Lower lobe of right lung (tissue), 2 donors: ENCODE measurements at regions not wholly inside any gene's neighbourhood (a gene's known extent, or its start where the extent isn't known, plus 50 kb on each side); places are given as distances from the start of the nearest gene placed in this dataset.
"Not testable (repeated sequence)": the region's sequence is repeated elsewhere in the genome, so short reads cannot be mapped to it uniquely, and the experiment has no call there.

Experiments used
- ATAC-seq, 2 donors: fragments of 200-7000 bp; cut with Tn5 transposase; one replicate each; pipeline ENCODE4 v1.9.1; 2020 to 2022; ENCODE audit warnings: mild to moderate bottlenecking in 2 of 2, moderate library complexity in 2 of 2
- DNase-seq: peaks from one replicate; pipeline ENCODE4 v3.0.0-alpha.2; 2020
- H3K27ac ChIP-seq: fragments of 200-600 bp; one replicate; pipeline ENCODE4 v1.8.0; 2022
- H3K27me3 ChIP-seq: fragments of 200-600 bp; one replicate; pipeline ENCODE4 v1.8.0; 2022; ENCODE audit warnings: low read depth
- H3K36me3 ChIP-seq: fragments of 200-600 bp; one replicate; pipeline ENCODE4 v1.8.0; 2022; ENCODE audit warnings: mild to moderate bottlenecking
- H3K4me1 ChIP-seq: fragments of 200-600 bp; one replicate; pipeline ENCODE4 v1.8.0; 2022
- H3K4me3 ChIP-seq: fragments of 200-600 bp; one replicate; pipeline ENCODE4 v1.8.0; 2022; ENCODE audit warnings: mild to moderate bottlenecking
- H3K9me3 ChIP-seq: fragments of 200-600 bp; one replicate; pipeline ENCODE4 v1.8.0; 2022
- intact Hi-C: fragments of 100-400 bp; cut with DNase I; formaldehyde crosslinking; loops from one replicate; pipeline ENCODE4 v1.11.0; 2022
- donor health status: DM: no; HTN: yes; CAD: no; lungs with severe emphysema.

DNA sequence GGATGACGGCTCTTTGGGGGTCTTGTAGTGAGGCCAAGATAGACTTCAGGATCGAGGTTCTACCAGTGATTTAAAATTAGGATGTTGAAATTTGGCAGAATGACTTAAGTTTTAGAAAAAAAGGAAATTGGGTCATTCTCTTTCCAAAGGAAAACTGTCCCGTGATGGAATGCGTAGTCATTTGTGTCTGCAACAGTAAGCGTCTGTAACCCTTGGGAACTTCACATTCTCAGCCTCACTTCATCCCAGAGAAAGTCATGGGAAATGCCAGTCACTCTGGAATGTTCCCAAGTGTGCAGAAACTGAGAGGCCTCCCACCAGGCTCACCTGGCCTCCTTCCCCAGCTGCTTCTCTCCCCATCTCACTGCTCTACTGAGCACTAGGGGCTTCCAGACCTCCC is 5441.4 kb upstream of the TPTE start:
- H3K36me3 ChIP-seq, H3K9me3 ChIP-seq, H3K4me1 ChIP-seq, DNase-seq, H3K4me3 ChIP-seq, H3K27me3 ChIP-seq, H3K27ac ChIP-seq, intact Hi-C loops: not testable (repeated sequence)
- ATAC-seq: peak; percentile 48

DNA sequence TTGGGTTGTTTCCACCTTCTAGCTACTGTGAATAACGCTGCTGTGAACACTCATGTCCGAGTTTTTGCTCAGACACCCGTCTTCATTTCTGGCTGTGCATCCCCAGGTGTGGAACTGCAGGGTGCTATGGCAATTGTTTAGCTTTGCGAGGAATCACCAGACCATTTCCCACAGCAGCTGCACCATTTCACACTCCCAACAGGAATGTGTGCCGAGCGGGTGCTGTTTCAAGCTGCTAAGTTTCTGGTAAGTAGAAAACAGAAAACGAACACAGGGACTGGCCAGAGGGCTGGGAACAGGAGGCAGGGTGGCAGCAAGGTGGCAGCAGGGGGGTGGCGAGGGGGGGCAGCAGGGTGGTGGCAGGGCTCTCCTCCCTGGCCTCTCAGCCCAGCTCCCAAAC is 5437.1 kb upstream of the TPTE start:
- H3K4me3 ChIP-seq, H3K27me3 ChIP-seq, H3K4me1 ChIP-seq, H3K27ac ChIP-seq, DNase-seq, H3K36me3 ChIP-seq, ATAC-seq, intact Hi-C loops, H3K9me3 ChIP-seq: not testable (repeated sequence)

DNA sequence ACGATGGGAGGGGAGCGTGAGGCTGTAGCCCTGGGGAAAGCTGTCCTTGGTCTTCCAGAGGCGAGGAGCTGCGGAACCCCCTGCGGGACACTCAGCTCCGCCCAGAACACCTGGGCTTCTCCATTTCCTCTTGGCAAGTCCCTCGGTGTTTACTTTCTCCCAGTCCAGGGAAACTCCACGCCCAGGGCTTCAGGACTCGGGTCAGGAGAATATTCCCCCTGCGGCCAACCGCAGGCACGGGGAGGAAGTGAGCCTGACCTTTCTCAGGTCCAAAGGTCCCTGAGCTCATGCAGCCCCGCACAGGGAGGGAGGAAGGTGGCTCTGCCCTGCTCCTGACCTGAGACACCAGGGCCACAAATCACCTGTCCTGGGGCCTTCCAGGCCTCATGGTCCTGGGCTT is 5435.9 kb upstream of the TPTE start:
- H3K36me3 ChIP-seq, H3K4me1 ChIP-seq, DNase-seq, H3K27ac ChIP-seq, H3K27me3 ChIP-seq, ATAC-seq, H3K9me3 ChIP-seq, intact Hi-C loops, H3K4me3 ChIP-seq: not testable (repeated sequence)

DNA sequence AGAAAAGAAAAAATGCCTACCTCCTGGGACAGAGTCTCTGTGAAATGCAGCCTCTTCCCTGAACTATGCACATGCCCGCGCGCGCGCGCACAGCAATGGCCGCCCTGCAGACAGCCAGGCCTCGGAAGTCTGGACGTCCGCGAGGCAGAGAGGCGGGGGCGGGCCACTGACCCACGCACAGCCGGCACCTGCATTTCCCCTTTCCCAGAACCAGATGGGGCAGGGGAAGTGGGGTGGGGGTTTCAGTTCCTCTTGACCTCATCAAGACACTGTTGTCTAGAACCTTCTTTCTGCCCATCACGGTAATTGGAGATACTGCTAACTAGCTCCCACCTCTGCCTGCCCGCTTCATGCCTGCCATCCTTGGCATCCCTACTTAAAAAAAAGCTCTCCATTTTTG is 5435.0 kb upstream of the TPTE start:
- H3K27ac ChIP-seq, H3K27me3 ChIP-seq, H3K4me1 ChIP-seq, H3K9me3 ChIP-seq, H3K4me3 ChIP-seq, H3K36me3 ChIP-seq, intact Hi-C loops: not testable (repeated sequence)
- DNase-seq (peak; percentile 57), ATAC-seq (peak; percentile 57 to 81)

DNA sequence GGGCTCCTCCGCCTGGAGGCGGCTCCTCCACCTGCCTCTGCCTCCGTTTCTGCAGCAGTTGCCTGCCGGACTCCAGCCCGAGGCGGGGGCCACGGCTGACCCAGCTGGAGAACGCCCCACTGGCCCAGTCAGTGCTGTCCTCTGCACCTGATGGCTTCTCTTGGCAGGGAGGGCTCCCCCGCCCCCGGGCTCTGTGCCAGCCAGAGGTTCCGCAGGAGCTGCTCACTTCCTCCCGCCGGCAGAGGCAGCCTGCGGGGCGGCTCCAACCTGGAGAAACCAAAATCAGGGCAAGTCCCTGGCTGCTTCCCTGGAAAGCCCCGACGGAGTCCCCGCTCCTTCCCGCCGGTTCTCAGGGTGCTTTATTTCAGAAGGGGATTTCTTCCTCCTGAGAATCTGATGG is 5432.6 kb upstream of the TPTE start:
- intact Hi-C loops, H3K36me3 ChIP-seq, H3K27me3 ChIP-seq, H3K9me3 ChIP-seq, DNase-seq, H3K4me1 ChIP-seq, H3K4me3 ChIP-seq, H3K27ac ChIP-seq: not testable (repeated sequence)
- peak; percentile 63 to 69 for ATAC-seq

DNA sequence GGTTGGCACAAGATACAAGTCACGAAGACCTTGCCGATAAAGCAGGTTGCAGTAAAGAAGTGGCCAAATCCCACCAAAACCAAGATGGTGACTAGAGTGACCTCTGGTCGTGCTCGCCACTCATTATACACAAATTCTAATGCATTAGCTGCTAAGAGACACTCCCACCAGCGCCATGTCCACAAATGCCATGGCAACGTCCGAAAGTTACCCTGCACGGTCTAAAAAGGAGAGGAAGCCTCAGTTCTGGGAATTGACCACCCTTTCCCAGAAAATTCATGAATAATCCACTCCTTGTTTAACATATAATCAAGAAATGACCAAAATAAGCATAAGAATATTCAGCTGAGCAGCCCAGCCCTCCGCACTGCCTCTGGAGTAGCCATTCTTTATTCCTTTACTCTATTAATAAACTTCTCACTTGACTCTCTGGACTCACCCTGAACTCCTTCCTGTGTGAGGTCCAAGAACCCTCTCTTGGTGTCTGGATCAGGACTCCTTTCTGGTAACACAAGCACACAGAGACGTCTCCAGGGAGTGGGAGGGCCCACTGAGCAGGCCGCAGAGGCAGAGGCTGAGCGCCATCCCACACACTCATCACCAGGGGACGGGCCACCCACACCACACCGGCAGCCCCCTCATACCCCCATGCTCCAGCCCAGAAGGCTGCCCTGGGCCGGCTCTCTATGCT is 5431.8 kb upstream of the TPTE start:
- DNase-seq, intact Hi-C loops, H3K4me1 ChIP-seq, H3K27me3 ChIP-seq, H3K27ac ChIP-seq, H3K4me3 ChIP-seq, H3K9me3 ChIP-seq, H3K36me3 ChIP-seq: not testable (repeated sequence)
- ATAC-seq: peak in 1 of 2 donors; percentile 22

DNA sequence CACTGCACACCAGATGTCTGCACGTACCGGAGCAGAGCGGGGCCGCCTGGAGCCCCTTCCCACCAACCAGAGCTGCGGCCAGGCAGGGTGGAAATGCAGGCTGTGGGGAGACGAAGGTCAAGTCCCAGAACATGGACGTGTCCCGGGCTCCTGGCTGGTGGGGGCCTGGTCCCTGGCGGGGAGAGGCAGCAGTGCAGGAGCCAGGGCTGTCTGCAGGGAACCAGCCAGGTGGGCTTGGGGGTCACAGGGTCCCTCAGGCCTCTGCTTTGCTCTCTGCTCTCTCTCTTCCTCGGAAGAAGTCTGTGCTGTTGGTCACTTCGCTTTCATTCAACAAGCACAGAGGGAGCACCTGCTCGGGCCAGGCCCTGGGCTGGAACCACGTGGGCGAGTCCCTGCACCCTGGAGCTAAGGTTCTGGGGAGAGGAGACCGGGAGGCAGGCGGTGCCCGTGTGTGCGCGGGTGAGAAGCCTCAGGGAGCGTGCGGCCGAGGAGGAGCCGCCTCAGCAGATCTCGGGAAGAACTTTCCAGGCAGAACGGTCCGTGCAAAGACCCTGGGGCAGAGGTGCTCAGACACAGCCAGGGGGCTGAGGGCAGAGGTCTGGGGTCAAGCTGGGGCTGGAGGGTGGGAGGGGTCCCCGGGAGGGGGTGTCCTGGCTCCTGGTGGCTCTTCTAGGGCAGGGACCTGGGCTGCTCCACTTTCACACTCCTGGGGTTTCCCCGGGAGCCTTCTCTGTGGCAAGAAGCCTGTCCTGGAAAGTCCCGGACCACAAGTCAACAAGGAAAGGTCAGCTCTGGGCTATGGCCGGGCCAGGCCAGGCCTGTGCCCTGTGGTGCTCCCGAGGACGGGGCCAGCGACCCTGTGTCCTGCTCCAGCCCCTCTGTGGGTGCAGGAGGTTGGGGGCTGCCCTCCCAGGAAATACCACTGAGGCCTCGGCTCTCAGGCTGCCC is 5431.0 kb upstream of the TPTE start:
- ATAC-seq, H3K9me3 ChIP-seq, intact Hi-C loops, H3K4me1 ChIP-seq, H3K27ac ChIP-seq, H3K4me3 ChIP-seq, H3K36me3 ChIP-seq, DNase-seq, H3K27me3 ChIP-seq: not testable (repeated sequence)

DNA sequence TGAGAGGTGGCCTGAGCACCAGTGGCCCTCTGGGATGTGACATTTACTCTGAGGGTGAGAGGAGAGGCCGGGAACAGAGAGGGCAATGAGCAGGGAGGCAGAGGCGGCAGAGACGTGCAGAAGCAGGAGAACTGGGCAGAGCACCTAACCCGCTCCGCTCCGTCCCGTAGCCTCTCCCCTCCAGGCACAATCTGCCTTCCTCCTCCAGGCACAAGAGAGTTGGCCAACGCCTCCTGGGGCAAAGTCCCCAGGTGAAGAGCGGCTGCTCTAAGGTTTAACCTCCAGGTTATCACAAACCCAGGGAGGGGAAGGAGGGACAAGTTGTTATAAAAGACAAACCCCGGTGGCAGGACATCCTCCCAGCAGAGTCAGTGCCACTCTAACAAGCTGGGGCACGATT is 5430.1 kb upstream of the TPTE start:
- H3K4me3 ChIP-seq, ATAC-seq, DNase-seq, H3K9me3 ChIP-seq, H3K27ac ChIP-seq, H3K27me3 ChIP-seq, intact Hi-C loops, H3K4me1 ChIP-seq, H3K36me3 ChIP-seq: not testable (repeated sequence)

DNA sequence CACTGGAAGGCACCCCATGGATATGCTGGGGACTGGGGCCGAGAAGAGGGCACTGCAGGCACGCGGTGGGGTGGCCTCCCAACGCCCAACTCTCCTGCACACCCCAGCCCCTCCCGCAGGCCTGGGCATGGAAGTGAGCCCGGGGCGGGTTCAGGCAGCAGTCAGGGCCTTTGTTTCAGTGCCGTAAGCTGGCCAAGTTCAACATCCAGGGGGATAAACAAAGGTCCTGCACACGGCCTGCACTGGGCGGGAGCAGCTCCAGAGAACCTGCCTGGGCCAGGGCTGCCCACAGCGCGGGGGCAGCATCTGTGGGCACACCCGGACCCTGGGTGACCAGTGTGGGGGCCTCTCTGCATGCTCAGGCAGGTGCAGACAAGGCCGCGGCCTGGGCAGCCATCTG is 5425.8 kb upstream of the TPTE start:
- H3K27ac ChIP-seq, H3K36me3 ChIP-seq, intact Hi-C loops: not testable (repeated sequence)

DNA sequence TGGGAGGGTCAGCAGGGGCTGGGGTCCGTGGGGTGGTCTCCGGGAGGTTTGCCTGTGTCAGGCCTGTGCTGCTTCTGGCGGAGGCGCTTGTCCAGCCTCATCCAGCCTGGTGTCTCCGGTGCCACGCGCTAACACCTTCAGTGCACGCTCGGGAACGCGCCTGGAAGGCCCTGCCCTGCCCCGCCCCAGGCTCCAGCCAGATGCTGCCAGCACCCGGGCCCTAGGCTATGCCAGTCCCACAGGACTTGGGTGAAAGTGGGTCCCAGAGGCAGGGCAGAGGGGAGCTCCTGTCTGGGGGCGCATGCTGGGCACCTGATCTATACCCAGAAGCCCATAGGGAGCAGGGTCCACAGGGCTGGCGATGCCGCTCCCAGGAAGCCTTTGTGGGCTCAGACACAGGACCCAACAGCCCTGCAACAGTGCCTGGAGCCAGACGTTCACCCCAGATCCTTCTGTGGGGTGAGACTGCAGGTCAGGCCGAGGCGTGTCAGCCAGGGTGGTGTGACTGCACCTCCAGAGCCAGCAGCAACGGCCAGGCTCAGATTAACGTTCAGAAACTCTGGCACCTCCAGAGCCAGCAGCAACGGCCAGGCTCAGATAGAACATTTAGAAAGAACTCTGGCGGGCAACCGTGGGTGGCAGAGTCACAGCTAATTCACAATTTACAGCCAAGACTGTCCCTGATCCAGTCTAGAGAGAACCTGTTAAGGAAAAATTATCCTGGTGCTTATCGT is 5423.2 kb upstream of the TPTE start:
- ATAC-seq, H3K27ac ChIP-seq, H3K9me3 ChIP-seq, DNase-seq, H3K36me3 ChIP-seq, H3K27me3 ChIP-seq, H3K4me3 ChIP-seq, H3K4me1 ChIP-seq, intact Hi-C loops: not testable (repeated sequence)

More for the DNA sequence above, 5425.8 kb upstream of the TPTE start:
- not testable (repeated sequence) for DNase-seq, H3K27me3 ChIP-seq, H3K4me1 ChIP-seq, H3K9me3 ChIP-seq, H3K4me3 ChIP-seq
- peak in 1 of 2 donors; percentile 25 for ATAC-seq

DNA sequence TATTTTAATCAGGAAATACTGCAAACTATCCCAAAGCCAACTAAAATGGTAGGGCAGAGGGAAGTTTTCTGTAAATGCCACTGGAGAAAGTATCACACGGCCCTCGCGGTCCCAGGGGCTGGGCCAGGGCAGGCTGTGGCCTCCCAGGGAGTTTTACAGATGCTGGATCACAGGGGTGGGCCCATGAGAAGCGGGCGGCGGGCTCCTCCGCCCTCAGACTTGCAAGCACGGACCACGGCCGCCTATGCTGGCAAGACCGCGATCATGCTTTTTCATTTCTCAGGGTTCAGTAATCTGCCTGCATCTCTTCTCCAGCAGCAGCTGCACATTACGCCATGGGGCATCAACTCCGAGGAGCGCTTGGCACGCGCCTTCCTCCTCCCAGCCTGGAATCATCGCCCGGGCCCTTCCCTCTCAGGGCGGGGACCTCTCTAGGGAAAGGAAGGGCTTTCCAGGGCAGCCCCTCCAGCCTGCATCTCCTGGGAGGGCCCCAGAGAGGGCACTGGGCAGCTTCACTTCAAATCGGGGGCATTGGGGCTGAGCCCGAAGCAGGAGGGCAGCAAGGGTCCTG is 5420.7 kb upstream of the TPTE start:
- DNase-seq, H3K36me3 ChIP-seq, H3K4me3 ChIP-seq, intact Hi-C loops, H3K4me1 ChIP-seq, H3K27me3 ChIP-seq, H3K27ac ChIP-seq, H3K9me3 ChIP-seq: not testable (repeated sequence)
- peak in 1 of 2 donors; percentile 12 for ATAC-seq

DNA sequence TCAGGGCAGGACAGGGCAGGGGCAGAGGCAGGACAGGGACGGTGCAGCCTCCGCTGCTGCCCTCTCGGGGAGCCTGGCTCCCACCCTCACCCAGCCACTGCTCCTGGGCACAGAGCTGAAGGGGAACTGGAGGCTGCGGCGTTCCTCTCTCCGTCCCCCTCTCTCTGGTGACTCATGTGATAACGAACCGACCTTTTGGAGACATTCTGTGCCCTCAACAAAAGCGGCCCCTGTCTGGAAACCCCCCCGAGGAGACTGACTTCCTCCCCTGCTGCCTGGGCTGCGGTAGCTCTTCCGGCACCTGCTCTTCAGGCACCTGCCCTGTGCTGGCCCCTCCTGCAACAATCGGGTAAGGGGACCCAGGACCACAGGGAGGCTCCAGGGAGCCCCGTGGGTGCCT is 5419.6 kb upstream of the TPTE start:
- DNase-seq (peak; percentile 67), ATAC-seq (peak; percentile 74 to 83)
- intact Hi-C loops, H3K27ac ChIP-seq, H3K27me3 ChIP-seq, H3K9me3 ChIP-seq, H3K4me1 ChIP-seq, H3K4me3 ChIP-seq, H3K36me3 ChIP-seq: not testable (repeated sequence)

DNA sequence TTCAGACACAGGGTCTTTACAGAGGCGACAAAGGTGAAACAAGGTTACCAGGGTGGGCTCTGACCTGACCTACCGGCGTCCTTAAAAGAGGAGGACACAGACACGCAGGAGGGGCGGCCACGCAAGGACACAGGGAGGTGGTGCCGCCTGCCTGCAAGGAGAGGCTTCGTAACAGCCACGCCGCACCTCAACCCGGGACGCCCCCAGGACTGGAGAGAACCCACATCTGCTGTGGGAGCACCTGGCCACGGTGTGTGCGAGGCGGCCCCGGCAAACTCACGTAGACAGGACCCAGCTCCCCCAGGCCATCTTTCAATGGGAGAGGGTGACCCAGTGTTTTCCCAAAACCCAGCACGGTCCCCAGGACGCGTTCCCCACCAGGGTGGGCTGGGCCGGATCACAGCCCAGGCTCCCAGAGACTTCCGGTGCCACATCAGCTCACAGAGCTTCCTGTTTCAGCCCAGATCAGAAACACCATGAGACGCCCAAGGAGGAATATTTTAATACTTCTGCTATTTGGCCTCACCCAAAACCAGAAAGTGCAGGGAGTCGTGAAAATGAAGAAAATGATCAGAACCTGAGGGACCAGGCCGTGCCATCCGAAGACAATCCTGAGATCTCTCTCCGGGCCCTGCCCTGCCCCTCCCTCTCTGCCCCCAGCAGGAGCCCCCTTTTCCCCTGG is 5417.4 kb upstream of the TPTE start:
- H3K4me1 ChIP-seq, H3K27me3 ChIP-seq, DNase-seq, H3K9me3 ChIP-seq, H3K27ac ChIP-seq, intact Hi-C loops, H3K4me3 ChIP-seq, H3K36me3 ChIP-seq: not testable (repeated sequence)
- peak in 1 of 2 donors; percentile 29 for ATAC-seq
